HepG2 (cell line): ENCODE measurements at regions not wholly inside any gene's neighbourhood (a gene's known extent, or its start where the extent isn't known, plus 50 kb on each side); places are given as distances from the start of the nearest gene placed in this dataset.
A peak's percentile ranks its signal among the peaks of the same experiment; 100 is the strongest.
"Not testable (repeated sequence)": the region's sequence is repeated elsewhere in the genome, so short reads cannot be mapped to it uniquely, and the experiment has no call there.

Source experiments
- ATAC-seq: fragments of 200-7000 bp; cut with Tn5 transposase; 3 replicates; pipeline ENCODE4 v1.9.1; 2020; ENCODE audit warnings: mild to moderate bottlenecking, moderate library complexity
- BruUV-seq: library from RNA; stranded (reverse); fragments of 400-500 nt; replicated peaks from 2 replicates; lab custom pipeline; 2021; lab: Mats Ljungman, UMichigan
- CTCF ChIA-PET: fragments of 300-600 bp; formaldehyde crosslinking; extraction: SDS; loops from one replicate; lab custom pipeline; 2021; ENCODE audit warnings: low total read pairs, inconsistent platforms, low intra/inter-chr PET ratio; lab: Yijun Ruan, JAX
- POLR2A ChIA-PET: fragments of 350-600 bp; sonication (Branson Sonifier 250); formaldehyde crosslinking; loops from one replicate; lab custom pipeline; 2020; ENCODE audit warnings: antibody characterized with exemption, inconsistent platforms; lab: Yijun Ruan, JAX
- DNase-seq: peaks from one replicate; pipeline ENCODE4 v3.0.0-alpha.2; 2015; ENCODE audit warnings: low spot score
- FAIRE-seq: peaks from 3 replicates; lab custom pipeline; 2011; peaks lifted over from hg19 to GRCh38; lab: Jason Lieb, UNC
- H2AFZ ChIP-seq: one replicate; pipeline ENCODE4 v1.6.1; 2011; ENCODE audit warnings: low read length, inconsistent platforms
- H3K27ac ChIP-seq: fragments of 300-600 bp; 3 replicates; pipeline ENCODE4 v1.8.0; 2011; ENCODE audit warnings: mixed run types, mild to moderate bottlenecking, mixed read lengths, low read length, inconsistent platforms; ENCODE audit not compliant: insufficient read depth; ENCODE audit errors: extremely low read length
- H3K27me3 ChIP-seq, 2 experiments: fragments of 200-600 bp in 1 of 2; 2 replicates in 1 of 2; 3 replicates in 1 of 2; pipeline versions ENCODE4 v1.6.0 to v1.8.0; 2011; ENCODE audit warnings: low read length in 2 of 2, mild to moderate bottlenecking in 2 of 2, moderate library complexity in 2 of 2, inconsistent platforms in 1 of 2; ENCODE audit not compliant: insufficient read depth in 2 of 2, control insufficient read depth in 1 of 2
- H3K36me3 ChIP-seq, 2 experiments: fragments of 200-600 bp in 1 of 2; replicated peaks in 1 of 2; 2 replicates in 1 of 2; 3 replicates in 1 of 2; pipeline versions ENCODE4 v1.5.1 to v1.8.0; 2011; ENCODE audit warnings: low read length in 2 of 2, inconsistent platforms in 1 of 2; ENCODE audit not compliant: insufficient read depth in 2 of 2, control insufficient read depth in 1 of 2
- H3K4me1 ChIP-seq: 2 replicates; pipeline ENCODE4 v1.5.1; 2012; ENCODE audit warnings: low read length, inconsistent platforms; ENCODE audit not compliant: insufficient read depth
- H3K4me2 ChIP-seq: 2 replicates; pipeline ENCODE4 v1.6.0; 2011; ENCODE audit warnings: low read depth, low read length, inconsistent platforms
- H3K4me3 ChIP-seq, 3 experiments: fragments of 200-600 bp in 1 of 3; sonication (generic), shearing (Covaris generic) in 1 of 3; replicated peaks in 1 of 3; 2 replicates each; pipeline ENCODE4 v1.5.1; 2011 to 2016; ENCODE audit warnings: low read length in 3 of 3, inconsistent platforms in 2 of 3, low read depth in 2 of 3, mild to moderate bottlenecking in 2 of 3, control low read depth in 1 of 3, mixed read lengths in 1 of 3; ENCODE audit not compliant: insufficient read depth in 1 of 3
- H3K79me2 ChIP-seq: one replicate; pipeline ENCODE4 v1.6.1; 2011; ENCODE audit warnings: low read length, inconsistent platforms; ENCODE audit not compliant: insufficient read depth
- H3K9ac ChIP-seq: 2 replicates; pipeline ENCODE4 v1.6.0; 2011; ENCODE audit warnings: mild to moderate bottlenecking, low read depth, low read length, inconsistent platforms; ENCODE audit not compliant: insufficient read depth
- H3K9me3 ChIP-seq: 2 replicates; pipeline ENCODE4 v1.5.1; 2012; ENCODE audit warnings: mild to moderate bottlenecking, low read length
- H4K20me1 ChIP-seq: 2 replicates; pipeline ENCODE4 v1.6.0; 2011; ENCODE audit warnings: inconsistent platforms, mild to moderate bottlenecking, low read length, moderate library complexity; ENCODE audit not compliant: insufficient read depth
- FOXA1 ChIP-seq, 2 experiments: fragments of 450-650 bp in 1 of 2; sonication (generic) in 1 of 2; formaldehyde crosslinking in 1 of 2; IDR thresholded peaks; 2 replicates each; pipeline versions ENCODE4 v1.4.0 to v1.6.1; 2016 to 2020; ENCODE audit warnings: missing genetic modification reagents in 1 of 2
- FOXA3 ChIP-seq: IDR thresholded peaks from 2 replicates; pipeline ENCODE4 v1.6.1; 2016; ENCODE audit warnings: missing genetic modification reagents, missing compliant biosample characterization
- FOXK1 ChIP-seq: sonication (generic); formaldehyde crosslinking; IDR thresholded peaks from 2 replicates; pipeline ENCODE4 v1.4.0; 2020; ENCODE audit warnings: low read depth, missing genetic modification reagents, borderline replicate concordance
- FOXP1 ChIP-seq, 2 experiments: fragments of 450-650 bp in 1 of 2; IDR thresholded peaks; 2 replicates each; pipeline ENCODE4 v1.6.1; 2017 to 2018; ENCODE audit warnings: antibody characterized with exemption in 1 of 2
- HOXA3 ChIP-seq: sonication (generic); formaldehyde crosslinking; IDR thresholded peaks from 2 replicates; pipeline ENCODE4 v1.5.0; 2020; ENCODE audit warnings: missing genetic modification reagents
- ISL2 ChIP-seq: sonication (generic); formaldehyde crosslinking; IDR thresholded peaks from 2 replicates; pipeline ENCODE4 v1.5.0; 2020; ENCODE audit warnings: missing genetic modification reagents
- NR2C2 ChIP-seq: sonication (generic); formaldehyde crosslinking; IDR thresholded peaks from 2 replicates; pipeline ENCODE4 v1.4.0; 2020; ENCODE audit warnings: missing genetic modification reagents, mild to moderate bottlenecking, moderate library complexity, borderline replicate concordance
- RFXAP ChIP-seq: sonication (generic); formaldehyde crosslinking; IDR thresholded peaks from 2 replicates; pipeline ENCODE4 v1.4.0; 2020; ENCODE audit warnings: missing genetic modification reagents, borderline replicate concordance
- ZNF30 ChIP-seq: sonication (generic); formaldehyde crosslinking; IDR thresholded peaks from 2 replicates; pipeline ENCODE4 v1.5.0; 2020; ENCODE audit warnings: mild to moderate bottlenecking, missing genetic modification reagents
- ZNF614 ChIP-seq: IDR thresholded peaks from 2 replicates; pipeline ENCODE4 v1.6.1; 2018; ENCODE audit warnings: missing biosample characterization, missing genetic modification reagents, inconsistent platforms, borderline replicate concordance
- WGBS: methylation state at CpG from one replicate; pipeline ENCODE4 v1.1.6; 2017; ENCODE audit warnings: low lambda C conversion rate; 5-methylcytosine and 5-hydroxymethylcytosine counted together
- in situ Hi-C: cut with HindIII; loops from 2 replicates; pipeline ENCODE4 v1.10.0; 2017; ENCODE audit warnings: low pct_unique_long_range_greater_than_20kb; ENCODE audit not compliant: extremely low pct_ligation_motif_present
- intact Hi-C: fragments of 100-400 bp; cut with micrococcal nuclease; formaldehyde crosslinking; loops from one replicate; pipeline ENCODE4 v1.10.0; 2022; ENCODE audit not compliant: unreplicated experiment
- TF ChIP-seq, protein P1 (sequence below): sonication (generic); formaldehyde crosslinking; IDR thresholded peaks from 2 replicates; pipeline ENCODE4 v1.4.0; 2020; ENCODE audit warnings: missing genetic modification reagents
- TF ChIP-seq, protein P2 (sequence below): IDR thresholded peaks from 2 replicates; pipeline ENCODE4 v1.4.0; 2020; ENCODE audit warnings: mild to moderate bottlenecking, missing genetic modification reagents
- TF ChIP-seq, protein P3 (sequence below): sonication (generic); formaldehyde crosslinking; IDR thresholded peaks from 2 replicates; pipeline ENCODE4 v1.4.0; 2020; ENCODE audit warnings: missing genetic modification reagents, borderline replicate concordance

DNA sequence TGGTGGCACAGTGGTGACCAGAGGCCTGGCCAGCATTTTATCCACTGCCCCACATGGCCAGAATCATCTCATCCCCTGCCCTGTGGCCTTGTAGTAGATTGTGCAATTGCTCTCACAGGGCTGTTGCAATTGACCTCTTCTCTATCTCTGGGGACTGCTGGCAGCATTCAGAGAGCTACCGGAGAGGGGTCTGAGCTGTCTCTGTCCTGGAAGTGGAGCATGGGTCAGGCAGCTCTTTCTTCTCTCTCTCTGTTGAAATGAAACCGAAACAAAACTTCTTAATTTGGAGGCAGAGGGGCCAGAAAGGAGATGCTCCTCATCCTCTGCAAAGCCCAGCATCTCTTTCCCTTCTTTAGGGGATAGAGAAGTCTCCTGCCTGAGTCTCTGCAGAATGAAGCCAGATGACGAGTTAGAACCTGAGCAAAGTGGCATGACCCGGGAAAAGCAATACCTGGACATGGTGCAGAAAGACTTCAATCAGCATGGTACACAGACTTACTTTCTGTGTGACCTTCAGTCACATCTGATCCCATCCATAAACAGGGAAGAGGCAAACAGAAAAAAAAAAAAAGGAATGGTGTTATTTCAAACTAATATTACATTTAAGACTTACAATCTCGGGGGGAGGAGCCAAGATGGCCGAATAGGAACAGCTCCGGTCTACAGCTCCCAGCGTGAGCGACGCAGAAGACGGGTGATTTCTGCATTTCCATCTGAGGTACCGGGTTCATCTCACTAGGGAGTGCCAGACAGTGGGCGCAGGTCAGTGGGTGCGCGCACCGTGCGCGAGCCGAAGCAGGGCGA, 144.5 kb upstream of the BCL6 start (continued):
- 0 out of 2 replicates have a peak, but pooled peaks have one; percentile 20 for TF ChIP-seq ISL2 (CRISPR knock-in tag)
- TF ChIP-seq ZNF30 (CRISPR knock-in tag) = no peak
- peak; percentile 81; the same call in 1 of the 2 replicates for TF ChIP-seq RFXAP (CRISPR knock-in tag)
- no peak for TF ChIP-seq FOXP1 (IDR thresholded peaks at IDR 0.05)
- TF ChIP-seq FOXP1 (CRISPR knock-in tag; IDR thresholded peaks at IDR 0.05) = 0 out of 2 replicates have a peak, but pooled peaks have one; percentile 33
- TF ChIP-seq NR2C2 (CRISPR knock-in tag) = peak; percentile 51; the same call in 1 of the 2 replicates
- peak; percentile 86; the same call in 1 of the 2 replicates for TF ChIP-seq ZNF614 (CRISPR knock-in tag)

DNA sequence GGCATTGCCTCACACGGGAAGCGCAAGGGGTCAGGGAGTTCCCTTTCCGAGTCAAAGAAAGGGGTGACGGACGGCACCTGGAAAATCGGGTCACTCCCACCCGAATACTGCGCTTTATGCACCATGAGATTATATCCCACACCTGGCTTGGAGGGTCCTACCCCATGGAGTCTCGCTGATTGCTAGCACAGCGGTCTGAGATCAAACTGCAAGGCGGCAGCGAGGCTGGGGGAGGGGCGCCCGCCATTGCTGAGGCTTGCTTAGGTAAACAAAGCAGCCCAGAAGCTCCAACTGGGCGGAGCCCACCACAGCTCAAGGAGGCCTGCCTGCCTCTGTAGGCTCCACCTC, 145.1 kb upstream of the BCL6 start:
- in situ Hi-C loops; TF ChIP-seq FOXA1 (IDR thresholded peaks at IDR 0.05): not testable (repeated sequence)
- POLR2A ChIA-PET = interaction anchor here (0.7 to 2.8 kb wide), 8 partner anchors 23 to 145 kb away, joined by 3 to 20 read pairs (median 3); no protein-coding TSS in a partner anchor
- TF ChIP-seq FOXA1 (CRISPR knock-in tag; IDR thresholded peaks at IDR 0.05) (peak; percentile 75), FOXA3 (peak; percentile 56; the same call in 1 of the 2 replicates), FOXK1 (CRISPR knock-in tag) (peak; percentile 28; the same call in 1 of the 2 replicates), HOXA3 (CRISPR knock-in tag) (peak; percentile 25; the same call in 1 of the 2 replicates)
- TF ChIP-seq, protein P1, sequence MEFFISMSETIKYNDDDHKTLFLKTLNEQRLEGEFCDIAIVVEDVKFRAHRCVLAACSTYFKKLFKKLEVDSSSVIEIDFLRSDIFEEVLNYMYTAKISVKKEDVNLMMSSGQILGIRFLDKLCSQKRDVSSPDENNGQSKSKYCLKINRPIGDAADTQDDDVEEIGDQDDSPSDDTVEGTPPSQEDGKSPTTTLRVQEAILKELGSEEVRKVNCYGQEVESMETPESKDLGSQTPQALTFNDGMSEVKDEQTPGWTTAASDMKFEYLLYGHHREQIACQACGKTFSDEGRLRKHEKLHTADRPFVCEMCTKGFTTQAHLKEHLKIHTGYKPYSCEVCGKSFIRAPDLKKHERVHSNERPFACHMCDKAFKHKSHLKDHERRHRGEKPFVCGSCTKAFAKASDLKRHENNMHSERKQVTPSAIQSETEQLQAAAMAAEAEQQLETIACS = 0 out of 2 replicates have a peak, but pooled peaks have one; percentile 31
- TF ChIP-seq, protein P2, sequence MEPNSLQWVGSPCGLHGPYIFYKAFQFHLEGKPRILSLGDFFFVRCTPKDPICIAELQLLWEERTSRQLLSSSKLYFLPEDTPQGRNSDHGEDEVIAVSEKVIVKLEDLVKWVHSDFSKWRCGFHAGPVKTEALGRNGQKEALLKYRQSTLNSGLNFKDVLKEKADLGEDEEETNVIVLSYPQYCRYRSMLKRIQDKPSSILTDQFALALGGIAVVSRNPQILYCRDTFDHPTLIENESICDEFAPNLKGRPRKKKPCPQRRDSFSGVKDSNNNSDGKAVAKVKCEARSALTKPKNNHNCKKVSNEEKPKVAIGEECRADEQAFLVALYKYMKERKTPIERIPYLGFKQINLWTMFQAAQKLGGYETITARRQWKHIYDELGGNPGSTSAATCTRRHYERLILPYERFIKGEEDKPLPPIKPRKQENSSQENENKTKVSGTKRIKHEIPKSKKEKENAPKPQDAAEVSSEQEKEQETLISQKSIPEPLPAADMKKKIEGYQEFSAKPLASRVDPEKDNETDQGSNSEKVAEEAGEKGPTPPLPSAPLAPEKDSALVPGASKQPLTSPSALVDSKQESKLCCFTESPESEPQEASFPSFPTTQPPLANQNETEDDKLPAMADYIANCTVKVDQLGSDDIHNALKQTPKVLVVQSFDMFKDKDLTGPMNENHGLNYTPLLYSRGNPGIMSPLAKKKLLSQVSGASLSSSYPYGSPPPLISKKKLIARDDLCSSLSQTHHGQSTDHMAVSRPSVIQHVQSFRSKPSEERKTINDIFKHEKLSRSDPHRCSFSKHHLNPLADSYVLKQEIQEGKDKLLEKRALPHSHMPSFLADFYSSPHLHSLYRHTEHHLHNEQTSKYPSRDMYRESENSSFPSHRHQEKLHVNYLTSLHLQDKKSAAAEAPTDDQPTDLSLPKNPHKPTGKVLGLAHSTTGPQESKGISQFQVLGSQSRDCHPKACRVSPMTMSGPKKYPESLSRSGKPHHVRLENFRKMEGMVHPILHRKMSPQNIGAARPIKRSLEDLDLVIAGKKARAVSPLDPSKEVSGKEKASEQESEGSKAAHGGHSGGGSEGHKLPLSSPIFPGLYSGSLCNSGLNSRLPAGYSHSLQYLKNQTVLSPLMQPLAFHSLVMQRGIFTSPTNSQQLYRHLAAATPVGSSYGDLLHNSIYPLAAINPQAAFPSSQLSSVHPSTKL (CRISPR knock-in tag) = peak; percentile 41; the same call in 1 of the 2 replicates
- TF ChIP-seq, protein P3, sequence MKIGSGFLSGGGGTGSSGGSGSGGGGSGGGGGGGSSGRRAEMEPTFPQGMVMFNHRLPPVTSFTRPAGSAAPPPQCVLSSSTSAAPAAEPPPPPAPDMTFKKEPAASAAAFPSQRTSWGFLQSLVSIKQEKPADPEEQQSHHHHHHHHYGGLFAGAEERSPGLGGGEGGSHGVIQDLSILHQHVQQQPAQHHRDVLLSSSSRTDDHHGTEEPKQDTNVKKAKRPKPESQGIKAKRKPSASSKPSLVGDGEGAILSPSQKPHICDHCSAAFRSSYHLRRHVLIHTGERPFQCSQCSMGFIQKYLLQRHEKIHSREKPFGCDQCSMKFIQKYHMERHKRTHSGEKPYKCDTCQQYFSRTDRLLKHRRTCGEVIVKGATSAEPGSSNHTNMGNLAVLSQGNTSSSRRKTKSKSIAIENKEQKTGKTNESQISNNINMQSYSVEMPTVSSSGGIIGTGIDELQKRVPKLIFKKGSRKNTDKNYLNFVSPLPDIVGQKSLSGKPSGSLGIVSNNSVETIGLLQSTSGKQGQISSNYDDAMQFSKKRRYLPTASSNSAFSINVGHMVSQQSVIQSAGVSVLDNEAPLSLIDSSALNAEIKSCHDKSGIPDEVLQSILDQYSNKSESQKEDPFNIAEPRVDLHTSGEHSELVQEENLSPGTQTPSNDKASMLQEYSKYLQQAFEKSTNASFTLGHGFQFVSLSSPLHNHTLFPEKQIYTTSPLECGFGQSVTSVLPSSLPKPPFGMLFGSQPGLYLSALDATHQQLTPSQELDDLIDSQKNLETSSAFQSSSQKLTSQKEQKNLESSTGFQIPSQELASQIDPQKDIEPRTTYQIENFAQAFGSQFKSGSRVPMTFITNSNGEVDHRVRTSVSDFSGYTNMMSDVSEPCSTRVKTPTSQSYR (CRISPR knock-in tag) = peak; percentile 83

More for the DNA sequence above, 145.1 kb upstream of the BCL6 start:
- H3K79me2 ChIP-seq, H3K9ac ChIP-seq, DNase-seq, intact Hi-C loops, H4K20me1 ChIP-seq, CTCF ChIA-PET, FAIRE-seq, H3K4me3 ChIP-seq, BruUV-seq, H3K9me3 ChIP-seq, H2AFZ ChIP-seq, H3K36me3 ChIP-seq, H3K27me3 ChIP-seq: not testable (repeated sequence)
- H3K4me2 ChIP-seq = peak overlapping the region; percentile 36; the same call in 1 of the 2 replicates
- peak; percentile 23; the same call in 2 of the 3 replicates for ATAC-seq
- 70% methylated on average over 8 of the region's 15 CpGs for WGBS
- peak overlapping the region; percentile 81 for H3K27ac ChIP-seq
- H3K4me1 ChIP-seq = peaks cover 17% of the 10 kb centered on the region
